ENCODE measurements at regions not wholly inside any gene's neighbourhood (a gene's known extent, or its start where the extent isn't known, plus 50 kb on each side); places are given as distances from the start of the nearest gene placed in this dataset.

GRCh38 chr4:25592736-25593135 is 62.9 kb upstream of the SLC34A2 start:
- TF ChIP-seq CTCF (conservative IDR thresholded peaks at IDR 0.05; ENCODE audit: low read length) = no peak
- no peak for DNase-seq (ENCODE audit: low read depth)
- no peak overlapping the region for H3K4me3 ChIP-seq (ENCODE audit: low read length)

Data from AG10803 (cell line).